H9 (cell line): ENCODE measurements at regions not wholly inside any gene's neighbourhood (a gene's known extent, or its start where the extent isn't known, plus 50 kb on each side); places are given as distances from the start of the nearest gene placed in this dataset.

Experiments
- DNase-seq: peaks from one replicate; pipeline ENCODE4 v3.0.0-alpha.2; 2017
- H2AFZ ChIP-seq: one replicate; pipeline ENCODE4 v1.6.1; 2013; ENCODE audit warnings: mild to moderate bottlenecking, low read length, control low read depth, moderate library complexity
- H2AK5ac ChIP-seq: 2 replicates; pipeline ENCODE4 v1.6.1; 2013; ENCODE audit warnings: low read length, control low read depth, mixed read lengths; ENCODE audit not compliant: insufficient read length
- H2BK120ac ChIP-seq: one replicate; pipeline ENCODE4 v1.6.1; 2013; ENCODE audit warnings: low read depth, mild to moderate bottlenecking, low read length, control low read depth, inconsistent platforms; ENCODE audit not compliant: poor library complexity, severe bottlenecking
- H2BK12ac ChIP-seq: 2 replicates; pipeline ENCODE4 v1.6.1; 2013; ENCODE audit warnings: low read length, control low read depth, mixed read lengths, low read depth; ENCODE audit not compliant: insufficient read length
- H2BK15ac ChIP-seq: 2 replicates; pipeline ENCODE4 v1.6.1; 2013; ENCODE audit warnings: low read depth, low read length, control low read depth
- H2BK20ac ChIP-seq: one replicate; pipeline ENCODE4 v1.6.1; 2013; ENCODE audit warnings: low read depth, mild to moderate bottlenecking, low read length, control low read depth, inconsistent platforms; ENCODE audit not compliant: poor library complexity, severe bottlenecking
- H2BK5ac ChIP-seq: 2 replicates; pipeline ENCODE4 v1.6.1; 2013; ENCODE audit warnings: low read length, control low read depth, mixed read lengths; ENCODE audit not compliant: insufficient read length
- H3K14ac ChIP-seq: 2 replicates; pipeline ENCODE4 v1.6.1; 2013; ENCODE audit warnings: low read length, control low read depth; ENCODE audit not compliant: insufficient read depth
- H3K18ac ChIP-seq: 2 replicates; pipeline ENCODE4 v1.6.1; 2013; ENCODE audit warnings: low read depth, mild to moderate bottlenecking, mixed read lengths, low read length, control low read depth; ENCODE audit not compliant: insufficient read length
- H3K23ac ChIP-seq: 2 replicates; pipeline ENCODE4 v1.6.1; 2013; ENCODE audit warnings: low read length, control low read depth, mixed read lengths, low read depth; ENCODE audit not compliant: insufficient read length
- H3K23me2 ChIP-seq: 2 replicates; pipeline ENCODE4 v1.6.1; 2013; ENCODE audit warnings: low read depth, mild to moderate bottlenecking, mixed read lengths, low read length, control low read depth; ENCODE audit not compliant: insufficient read length, poor library complexity, severe bottlenecking
- H3K27ac ChIP-seq: 2 replicates; pipeline ENCODE4 v1.5.1; 2013; ENCODE audit warnings: low read length, control low read depth, mixed read lengths, low read depth; ENCODE audit not compliant: insufficient read length
- H3K27me3 ChIP-seq: 2 replicates; pipeline ENCODE4 v1.6.1; 2013; ENCODE audit warnings: low read length, control low read depth, inconsistent platforms; ENCODE audit not compliant: insufficient read depth
- H3K4ac ChIP-seq: 2 replicates; pipeline ENCODE4 v1.6.1; 2013; ENCODE audit warnings: low read depth, mild to moderate bottlenecking, control low read depth, inconsistent platforms, low read length, moderate library complexity
- H3K4me1 ChIP-seq: 2 replicates; pipeline ENCODE4 v1.6.1; 2013; ENCODE audit warnings: low read length, control low read depth, inconsistent platforms; ENCODE audit not compliant: insufficient read depth
- H3K4me2 ChIP-seq: 2 replicates; pipeline ENCODE4 v1.6.1; 2013; ENCODE audit warnings: low read length, control low read depth, mixed read lengths; ENCODE audit not compliant: insufficient read length, insufficient read depth
- H3K56ac ChIP-seq: 2 replicates; pipeline ENCODE4 v1.6.1; 2013; ENCODE audit warnings: low read depth, mild to moderate bottlenecking, mixed read lengths, low read length, control low read depth; ENCODE audit not compliant: insufficient read length
- H3K79me1 ChIP-seq: 2 replicates; pipeline ENCODE4 v1.6.1; 2013; ENCODE audit warnings: low read depth, mild to moderate bottlenecking, moderate library complexity, low read length, control low read depth, inconsistent platforms; ENCODE audit not compliant: insufficient read depth, poor library complexity, severe bottlenecking
- H3K79me2 ChIP-seq: 2 replicates; pipeline ENCODE4 v1.6.1; 2013; ENCODE audit warnings: low read length, control low read depth, inconsistent platforms; ENCODE audit not compliant: insufficient read depth
- H3K9ac ChIP-seq: 2 replicates; pipeline ENCODE4 v1.6.1; 2013; ENCODE audit warnings: low read length, control low read depth, mixed read lengths; ENCODE audit not compliant: insufficient read length; ENCODE audit errors: extremely low read depth
- H3K9me3 ChIP-seq: one replicate; pipeline ENCODE4 v1.6.1; 2013; ENCODE audit warnings: low read depth, low read length, inconsistent platforms; ENCODE audit not compliant: control insufficient read depth
- H3T11ph ChIP-seq: one replicate; pipeline ENCODE4 v1.6.1; 2013; ENCODE audit warnings: mild to moderate bottlenecking, low read length, control low read depth, inconsistent platforms
- H4K20me1 ChIP-seq: one replicate; pipeline ENCODE4 v1.6.1; 2013; ENCODE audit not compliant: control insufficient read depth, insufficient read length, insufficient read depth
- H4K5ac ChIP-seq: 2 replicates; pipeline ENCODE4 v1.6.1; 2013; ENCODE audit warnings: low read depth, mild to moderate bottlenecking, mixed read lengths, low read length, control low read depth; ENCODE audit not compliant: insufficient read length
- H4K8ac ChIP-seq: replicated peaks from 2 replicates; pipeline ENCODE4 v1.6.1; 2013; ENCODE audit warnings: low read length, control low read depth, mixed read lengths, low read depth; ENCODE audit not compliant: insufficient read length
- H4K91ac ChIP-seq: 2 replicates; pipeline ENCODE4 v1.6.1; 2013; ENCODE audit warnings: low read depth, mild to moderate bottlenecking, moderate library complexity, mixed read lengths, low read length, control low read depth; ENCODE audit not compliant: insufficient read length
- H3K27ac Mint-ChIP-seq, 3 experiments: 2 replicates in 2 of 3; 3 replicates in 1 of 3; pipeline ENCODE4 v1.8.0; 2020 to 2021; ENCODE audit warnings: mixed read lengths in 3 of 3, mild to moderate bottlenecking in 1 of 3, moderate library complexity in 1 of 3
- H3K27me3 Mint-ChIP-seq: 2 replicates; pipeline ENCODE4 v1.8.0; 2021; ENCODE audit warnings: low read depth, mild to moderate bottlenecking, moderate library complexity, mixed read lengths
- H3K36me3 Mint-ChIP-seq, 3 experiments: 2 replicates in 2 of 3; 3 replicates in 1 of 3; pipeline ENCODE4 v1.8.0; 2020 to 2021; ENCODE audit warnings: low read depth in 3 of 3, mixed read lengths in 3 of 3; ENCODE audit not compliant: insufficient read depth in 1 of 3
- H3K4me1 Mint-ChIP-seq, 2 experiments: 2 replicates each; pipeline ENCODE4 v1.8.0; 2020; ENCODE audit warnings: mixed read lengths in 2 of 2
- H3K4me3 Mint-ChIP-seq, 2 experiments: 2 replicates in 1 of 2; 3 replicates in 1 of 2; pipeline ENCODE4 v1.8.0; 2020 to 2021; ENCODE audit warnings: mild to moderate bottlenecking in 2 of 2, mixed read lengths in 2 of 2, moderate library complexity in 1 of 2
- H3K9me3 Mint-ChIP-seq, 2 experiments: 2 replicates in 1 of 2; 3 replicates in 1 of 2; pipeline ENCODE4 v1.8.0; 2020; ENCODE audit warnings: mild to moderate bottlenecking in 2 of 2, mixed read lengths in 2 of 2, moderate library complexity in 1 of 2
- WGBS: extraction: QIAGEN DNeasy Blood & Tissue Kit; methylation state at CpG from one replicate; pipeline ENCODE4 v1.1.7; 2013; ENCODE audit warnings: missing lambda C conversion rate, low lambda C conversion rate, mixed read lengths; ENCODE audit not compliant: insufficient read length; ENCODE audit errors: extremely low coverage; 5-methylcytosine and 5-hydroxymethylcytosine counted together
- TF ChIP-seq, protein P1 (sequence below): fragments of 200-600 bp; sonication (generic); conservative IDR thresholded peaks from 3 replicates; pipeline ENCODE4 v1.8.0; 2021; ENCODE audit warnings: antibody characterized with exemption, mild to moderate bottlenecking

DNA sequence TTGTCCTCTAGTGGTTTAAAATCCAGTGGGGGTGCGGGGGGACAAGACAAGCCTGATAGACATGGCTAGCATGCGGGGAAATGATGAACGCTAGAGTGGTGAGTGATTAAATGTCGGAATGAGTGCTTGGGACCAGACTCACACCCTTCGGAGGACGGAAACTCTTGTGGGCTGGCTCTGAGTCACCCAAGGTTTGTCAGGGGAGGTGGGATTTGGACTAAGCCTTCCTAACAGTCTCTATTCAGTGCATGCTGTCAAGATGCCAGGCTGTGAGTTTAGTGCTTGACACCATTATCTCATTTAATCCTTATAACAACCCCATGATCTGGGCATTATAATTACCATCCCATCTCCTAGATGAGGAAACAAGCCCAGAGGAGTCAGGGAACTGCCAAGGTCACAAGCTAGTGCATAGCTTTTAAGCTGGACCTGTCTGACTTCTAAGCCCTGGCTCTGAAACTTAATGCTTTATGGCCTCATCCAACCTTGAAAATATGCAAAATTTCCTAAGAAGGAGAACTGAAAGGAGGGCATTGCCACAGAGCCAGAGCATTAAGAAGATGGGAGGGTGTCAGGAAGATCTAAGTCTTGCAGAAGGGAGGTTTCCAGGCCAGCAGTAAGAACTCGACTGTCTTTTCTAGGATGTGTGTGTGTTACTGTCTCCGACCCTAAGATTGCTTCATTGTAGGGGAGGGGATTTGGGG is 168.7 kb upstream of the LRFN2 start:
- H3K27me3 Mint-ChIP-seq, result peaks cover 6% of the 10 kb centered on the region
- no peak overlapping the region for H2BK5ac ChIP-seq
- H4K91ac ChIP-seq, result no peak overlapping the region
- no peak overlapping the region for H2AK5ac ChIP-seq
- H3K56ac ChIP-seq, result no peak overlapping the region
- H3K4me1 ChIP-seq, result no peaks in the 10 kb centered on the region
- no peak overlapping the region for H3K4ac ChIP-seq
- no peak overlapping the region for H2BK120ac ChIP-seq
- no peak overlapping the region for H2BK20ac ChIP-seq
- H3K36me3 Mint-ChIP-seq, result no peaks in the 10 kb centered on the region
- no peaks in the 10 kb centered on the region for H3K79me2 ChIP-seq
- no peak overlapping the region for H4K8ac ChIP-seq
- peak overlapping the region in 1 of 2 experiments; percentile 21; a peak in 1 of 5 replicates for H3K4me3 Mint-ChIP-seq
- no peaks in the 10 kb centered on the region for H4K20me1 ChIP-seq
- TF ChIP-seq, protein P1, sequence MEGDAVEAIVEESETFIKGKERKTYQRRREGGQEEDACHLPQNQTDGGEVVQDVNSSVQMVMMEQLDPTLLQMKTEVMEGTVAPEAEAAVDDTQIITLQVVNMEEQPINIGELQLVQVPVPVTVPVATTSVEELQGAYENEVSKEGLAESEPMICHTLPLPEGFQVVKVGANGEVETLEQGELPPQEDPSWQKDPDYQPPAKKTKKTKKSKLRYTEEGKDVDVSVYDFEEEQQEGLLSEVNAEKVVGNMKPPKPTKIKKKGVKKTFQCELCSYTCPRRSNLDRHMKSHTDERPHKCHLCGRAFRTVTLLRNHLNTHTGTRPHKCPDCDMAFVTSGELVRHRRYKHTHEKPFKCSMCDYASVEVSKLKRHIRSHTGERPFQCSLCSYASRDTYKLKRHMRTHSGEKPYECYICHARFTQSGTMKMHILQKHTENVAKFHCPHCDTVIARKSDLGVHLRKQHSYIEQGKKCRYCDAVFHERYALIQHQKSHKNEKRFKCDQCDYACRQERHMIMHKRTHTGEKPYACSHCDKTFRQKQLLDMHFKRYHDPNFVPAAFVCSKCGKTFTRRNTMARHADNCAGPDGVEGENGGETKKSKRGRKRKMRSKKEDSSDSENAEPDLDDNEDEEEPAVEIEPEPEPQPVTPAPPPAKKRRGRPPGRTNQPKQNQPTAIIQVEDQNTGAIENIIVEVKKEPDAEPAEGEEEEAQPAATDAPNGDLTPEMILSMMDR, result no peak
- no peak overlapping the region for H2AFZ ChIP-seq
- H2BK12ac ChIP-seq, result no peak overlapping the region
- H3K27me3 ChIP-seq, result no peaks in the 10 kb centered on the region; the same call in 1 of the 2 replicates
- H4K5ac ChIP-seq, result no peak overlapping the region
- no peak overlapping the region for H3K18ac ChIP-seq
- no peak overlapping the region for H3K9ac ChIP-seq
- H3K27ac Mint-ChIP-seq, result no peak overlapping the region; a peak in 1 of 7 replicates
- H3K79me1 ChIP-seq, result no peaks in the 10 kb centered on the region
- H3T11ph ChIP-seq, result no peak overlapping the region
- H3K9me3 ChIP-seq, result no peaks in the 10 kb centered on the region
- no peak overlapping the region for H3K4me2 ChIP-seq
- H3K14ac ChIP-seq, result no peak overlapping the region
- no peak overlapping the region for H2BK15ac ChIP-seq
- H3K9me3 Mint-ChIP-seq, result no peaks in the 10 kb centered on the region
- peaks cover 6 to 18% of the 10 kb centered on the region in 2 experiments; a peak in 3 of 4 replicates for H3K4me1 Mint-ChIP-seq
- no peaks in the 10 kb centered on the region for H3K23me2 ChIP-seq
- WGBS, result no CpG with 5 or more reads among the region's 8 CpGs
- no peak for DNase-seq
- H3K27ac ChIP-seq, result no peak overlapping the region
- H3K23ac ChIP-seq, result no peak overlapping the region
